Epithelial cell of prostate (primary cell): ENCODE measurements at regions not wholly inside any gene's neighbourhood (a gene's known extent, or its start where the extent isn't known, plus 50 kb on each side); places are given as distances from the start of the nearest gene placed in this dataset.

Experiments
- DNase-seq: peaks from one replicate; pipeline ENCODE4 v3.0.0-alpha.2; 2011; ENCODE audit warnings: low read depth, low spot score
- H3K27ac ChIP-seq: fragments of 450-650 bp; 2 replicates; pipeline ENCODE4 v1.5.1; 2017; ENCODE audit warnings: mild to moderate bottlenecking

DNA sequence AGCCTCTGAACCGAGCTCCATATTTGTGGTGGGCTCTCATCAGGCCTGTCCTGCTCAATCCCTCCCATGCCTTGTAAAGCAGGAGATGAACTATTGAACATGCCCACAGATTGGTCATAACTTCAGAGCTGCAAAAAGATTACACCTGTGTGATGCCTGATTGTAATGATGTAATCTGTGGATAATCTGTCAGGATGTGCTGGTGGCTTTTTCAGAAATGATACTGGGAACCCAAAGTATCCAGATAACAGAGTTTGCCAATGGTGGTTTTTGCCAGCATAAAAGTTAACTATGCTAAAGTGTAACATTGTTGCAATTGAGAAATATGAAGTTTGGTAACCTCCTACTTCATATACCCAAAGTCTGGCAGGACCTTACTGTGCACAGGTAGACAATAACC, 393.4 kb downstream of the RAPGEF2 start:
- no peak for DNase-seq
- no peak overlapping the region for H3K27ac ChIP-seq

DNA sequence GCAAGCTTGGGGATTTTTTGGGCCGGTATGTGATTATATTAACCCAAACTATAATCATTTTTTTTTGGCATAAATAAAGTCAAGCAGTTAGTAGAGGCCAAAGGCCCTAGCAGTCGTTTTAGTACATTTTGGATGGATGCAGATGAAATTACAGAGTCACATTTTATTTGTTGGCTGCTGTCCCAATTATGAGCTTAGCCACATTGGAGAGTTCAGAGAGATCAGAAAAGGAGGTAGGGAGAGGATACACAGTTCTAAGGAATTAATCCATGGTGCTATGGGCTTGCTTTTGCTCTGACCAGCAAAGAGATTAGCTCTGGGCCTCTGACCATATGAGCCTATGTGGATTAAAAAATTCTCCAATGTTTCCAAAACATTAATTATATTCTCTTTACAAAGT, 395.1 kb downstream of the RAPGEF2 start:
- DNase-seq = no peak
- no peak overlapping the region for H3K27ac ChIP-seq

DNA sequence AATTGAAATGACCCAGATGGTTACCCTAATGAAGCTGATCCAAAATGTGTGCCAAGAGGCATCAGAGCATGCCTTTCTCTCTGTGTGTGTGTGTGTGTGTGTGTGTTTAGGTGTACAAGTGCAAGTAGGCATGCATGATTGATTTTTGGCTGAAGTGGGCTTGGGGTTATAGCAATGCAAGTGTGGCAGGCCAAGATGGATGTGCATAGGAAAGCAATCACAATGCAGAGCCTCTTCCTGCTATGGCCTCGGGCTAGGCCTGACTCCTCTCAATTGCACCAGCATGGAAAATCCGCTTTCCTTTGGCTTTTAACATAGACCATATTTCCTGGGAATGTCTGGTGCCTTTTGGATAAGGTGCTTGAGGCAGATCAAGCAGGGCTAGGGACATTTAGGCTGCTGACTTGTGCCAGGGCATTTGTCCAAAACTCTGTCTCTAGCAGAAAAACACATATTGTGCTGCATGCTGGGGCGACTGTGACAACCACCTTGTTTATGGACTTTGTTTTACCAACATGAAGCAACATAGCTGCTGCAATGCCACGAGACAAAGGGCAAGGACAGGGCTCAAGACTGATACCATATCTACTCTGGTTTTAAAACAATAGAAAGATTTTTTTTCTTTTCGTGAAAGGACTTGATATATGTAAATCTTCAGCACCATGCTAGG, 395.7 kb downstream of the RAPGEF2 start:
- DNase-seq = no peak
- no peak overlapping the region for H3K27ac ChIP-seq

DNA sequence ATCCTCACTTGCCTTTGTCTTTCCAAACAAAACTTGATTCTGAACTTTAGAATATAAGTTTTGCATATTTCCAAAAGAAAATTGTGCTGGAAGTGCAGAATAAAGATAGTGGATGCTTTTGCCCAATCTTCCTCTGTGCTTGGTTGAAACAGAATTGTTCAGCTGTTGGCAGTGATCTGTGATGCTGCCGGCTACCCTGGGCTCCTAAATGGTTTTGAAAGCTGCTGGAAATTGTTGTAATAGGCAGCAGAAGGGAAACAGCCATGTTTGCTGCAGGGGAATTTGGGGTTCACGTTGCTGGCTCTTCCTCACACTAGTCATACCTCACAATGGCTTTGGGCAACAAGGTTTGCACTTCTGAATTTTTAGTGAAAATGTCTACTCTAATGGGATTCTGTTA, 398.0 kb downstream of the RAPGEF2 start:
- no peak for DNase-seq
- no peak overlapping the region for H3K27ac ChIP-seq

DNA sequence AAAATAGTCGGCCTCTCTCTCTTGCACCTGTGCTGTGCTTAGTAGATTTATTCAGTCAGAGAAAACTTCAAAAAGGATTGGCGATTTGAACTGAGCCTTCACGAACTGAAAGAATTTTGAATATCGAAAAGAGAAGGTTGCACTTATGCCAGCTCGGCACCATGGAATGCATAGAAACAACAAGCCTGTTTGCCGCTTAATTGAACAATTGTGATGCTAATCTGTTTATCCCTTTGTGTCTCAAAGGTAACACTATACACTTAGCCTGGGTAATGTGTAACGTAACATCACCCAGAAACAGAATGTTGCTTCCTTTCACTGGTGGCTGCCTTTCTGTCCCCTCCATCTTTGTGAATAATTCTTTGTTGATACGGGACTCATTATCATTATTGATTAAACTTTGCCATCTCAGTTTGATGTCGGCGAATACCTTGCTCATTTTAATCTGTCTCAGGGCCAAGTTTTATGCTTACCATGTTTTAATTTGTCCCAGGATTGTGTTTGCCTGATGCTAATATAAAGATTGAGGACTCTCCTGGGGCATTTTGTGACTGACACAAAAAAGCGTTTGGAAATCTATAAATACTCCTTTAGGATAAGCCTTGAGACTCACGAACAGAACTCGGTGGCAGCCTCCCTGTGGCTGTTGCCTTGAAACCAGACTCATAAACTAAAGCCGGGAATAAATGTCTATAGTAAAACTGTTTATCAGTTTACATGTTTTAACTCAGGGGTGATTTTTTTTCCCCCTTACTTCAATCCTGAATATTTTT, 400.5 kb downstream of the RAPGEF2 start:
- H3K27ac ChIP-seq = no peak overlapping the region
- DNase-seq = no peak

DNA sequence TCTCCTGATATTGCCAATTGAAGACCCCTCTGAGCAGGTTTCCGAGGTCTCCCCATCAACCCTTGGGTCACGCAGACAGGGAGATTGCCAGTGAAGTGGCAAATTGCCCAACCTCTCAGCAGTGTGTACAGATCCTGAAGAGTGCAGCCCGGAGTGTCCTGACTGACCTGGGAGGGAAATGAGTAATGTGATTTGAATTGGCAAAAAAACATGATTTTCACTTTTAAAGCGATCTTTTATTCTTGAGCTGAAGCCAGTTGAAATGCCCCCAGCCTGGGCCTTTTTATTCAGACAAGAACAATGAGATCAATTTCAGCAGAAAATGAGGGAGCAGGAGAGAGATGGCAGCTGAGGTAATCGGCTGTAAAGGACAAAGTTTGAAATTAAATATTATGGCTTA, 401.8 kb downstream of the RAPGEF2 start:
- DNase-seq = no peak
- no peak overlapping the region for H3K27ac ChIP-seq

DNA sequence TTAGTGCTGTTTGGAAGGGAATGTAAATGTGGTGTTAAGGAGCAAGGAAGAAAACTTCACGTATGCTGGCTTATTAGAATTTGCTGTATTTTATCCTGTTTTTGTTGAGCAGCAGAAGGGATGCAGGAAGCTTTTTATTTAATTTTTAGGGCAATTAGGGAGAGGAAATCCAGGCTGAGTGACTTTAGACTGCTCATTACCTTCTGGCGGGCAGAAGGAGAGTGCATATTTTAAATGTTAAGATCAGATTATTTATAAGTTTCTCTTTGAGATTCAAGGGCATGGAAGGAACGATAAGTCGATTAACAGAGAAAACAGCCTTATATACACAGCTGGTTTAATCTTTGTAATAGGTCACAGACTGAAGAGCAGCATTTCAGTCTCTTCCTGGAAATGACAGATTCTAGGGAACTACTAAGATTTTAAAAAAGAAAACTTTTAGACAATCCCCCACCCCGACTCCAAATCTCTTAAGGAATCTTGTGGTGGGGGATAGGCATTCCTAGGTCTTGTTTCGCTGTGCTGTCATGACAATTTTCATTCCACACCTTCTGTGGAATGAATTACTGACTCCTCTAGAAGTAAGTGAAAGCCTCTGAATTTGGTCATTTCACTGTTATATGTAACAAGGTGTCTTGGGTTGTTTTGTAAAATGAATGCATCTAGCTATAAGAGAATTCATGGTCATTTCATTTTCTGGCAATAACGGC, 402.5 kb downstream of the RAPGEF2 start:
- no peak overlapping the region for H3K27ac ChIP-seq
- DNase-seq = no peak

DNA sequence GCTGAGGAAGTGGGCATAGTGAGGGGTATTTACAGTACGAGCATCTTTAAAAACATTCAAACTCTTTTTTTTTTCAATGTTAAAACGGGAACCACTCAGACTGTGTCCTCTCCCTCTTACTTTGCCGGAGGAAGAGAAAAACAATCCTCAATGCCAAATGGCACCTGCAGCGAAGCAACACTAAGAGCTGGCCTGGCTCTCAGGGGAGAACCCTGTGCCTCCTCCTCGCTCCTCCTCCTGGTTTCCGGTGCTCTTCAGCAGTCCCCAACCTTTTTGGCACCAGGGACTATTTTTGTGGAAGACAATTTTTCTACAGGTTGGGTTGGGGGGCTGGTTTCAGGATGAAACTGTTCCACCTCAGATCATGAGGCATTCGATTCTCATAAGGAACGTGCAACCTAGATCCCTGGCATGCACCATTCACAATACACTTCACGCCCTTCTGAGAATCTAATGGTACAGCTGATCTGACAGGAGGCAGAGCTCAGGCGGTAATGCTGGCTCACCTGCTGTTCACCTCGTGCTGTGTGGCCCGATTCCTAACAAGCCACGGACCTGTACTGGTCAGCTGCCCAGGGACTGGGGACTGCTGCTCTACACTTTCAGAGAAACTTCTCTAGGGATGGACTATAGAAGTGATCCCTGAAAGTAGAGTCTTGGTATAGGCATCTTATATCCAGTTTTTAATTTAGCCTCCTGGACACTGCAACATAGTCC, 404.1 kb downstream of the RAPGEF2 start:
- no peak overlapping the region for H3K27ac ChIP-seq
- DNase-seq = no peak

DNA sequence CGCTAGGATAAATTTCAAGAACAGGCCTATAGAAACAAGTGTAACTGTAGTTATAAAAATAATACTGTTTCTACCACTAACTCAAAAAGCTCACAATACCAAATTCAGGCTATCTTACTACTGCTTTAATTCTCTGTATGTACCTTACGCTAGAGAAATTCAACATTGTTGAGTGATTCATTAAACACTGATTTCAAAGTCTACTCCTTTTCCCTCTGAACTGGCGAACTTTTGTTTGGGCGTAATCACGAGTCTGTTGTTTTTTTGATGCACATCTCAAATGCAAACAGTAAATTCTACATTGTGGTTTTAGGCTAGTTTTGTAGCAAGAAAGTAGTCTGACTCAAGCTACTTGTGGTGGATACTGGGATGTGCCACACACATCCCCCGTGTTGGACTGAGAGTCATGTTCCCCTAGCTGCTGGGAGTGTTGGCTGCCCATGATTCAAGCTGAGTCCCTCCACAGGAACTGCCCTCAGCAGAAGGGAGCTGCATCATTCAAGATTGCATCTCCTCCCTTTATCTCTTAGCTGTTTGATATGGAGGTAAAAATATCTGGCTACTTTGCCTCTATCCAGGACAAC, 406.1 kb downstream of the RAPGEF2 start:
- H3K27ac ChIP-seq = no peak overlapping the region
- no peak for DNase-seq

DNA sequence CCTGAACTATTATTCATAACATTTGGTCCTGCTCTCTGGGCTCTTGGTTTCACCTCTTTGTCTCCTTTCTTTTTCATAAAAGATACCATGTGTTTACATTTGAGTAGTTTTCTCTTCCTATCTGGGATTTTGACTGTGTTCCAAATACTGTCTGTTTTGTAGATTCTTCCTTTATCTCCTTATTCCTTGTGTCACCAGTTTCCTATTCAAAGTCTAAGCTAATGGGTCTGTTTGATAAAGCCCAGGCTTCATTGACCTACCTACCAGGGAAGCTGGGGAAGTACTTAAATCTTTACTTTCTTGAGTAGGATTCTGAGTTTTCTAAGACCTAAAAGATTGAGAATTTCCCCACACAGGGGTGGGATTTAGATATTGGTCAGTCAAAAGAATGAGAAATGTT, 409.5 kb downstream of the RAPGEF2 start:
- no peak for DNase-seq

DNA sequence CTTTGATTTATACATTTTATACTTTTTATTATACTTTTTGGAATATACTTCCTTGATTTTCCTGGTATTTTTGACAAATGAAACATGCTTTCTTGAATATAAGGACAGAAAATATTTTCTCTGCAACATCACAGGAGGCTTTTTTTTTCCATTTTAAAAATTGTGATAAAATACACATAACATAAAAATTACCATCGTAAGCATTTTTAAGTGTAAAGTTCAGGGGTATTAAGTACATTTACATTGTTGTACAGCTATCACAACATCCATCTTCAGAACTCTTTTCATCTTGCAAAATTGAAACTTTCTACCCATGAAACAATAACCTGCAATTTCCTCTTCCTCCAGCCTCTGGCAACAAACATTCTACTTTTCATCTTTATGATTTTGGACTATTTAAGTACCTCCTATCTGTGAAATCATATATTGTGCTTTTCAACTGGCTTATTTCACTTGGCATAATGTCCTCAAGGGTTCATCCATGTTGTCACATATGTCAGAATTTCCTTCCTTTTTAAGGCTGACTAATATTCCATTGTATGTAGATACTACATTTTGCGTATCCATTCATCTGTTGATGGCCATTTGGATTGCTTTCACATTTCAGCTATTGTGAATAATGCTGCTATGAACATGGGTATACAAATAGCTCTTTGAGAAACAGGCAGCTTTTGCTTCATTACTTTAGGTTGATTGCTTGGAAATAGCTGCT, 412.6 kb downstream of the RAPGEF2 start:
- H3K27ac ChIP-seq = no peak overlapping the region

More for the DNA sequence above, 409.5 kb downstream of the RAPGEF2 start:
- H3K27ac ChIP-seq = no peak overlapping the region

DNA sequence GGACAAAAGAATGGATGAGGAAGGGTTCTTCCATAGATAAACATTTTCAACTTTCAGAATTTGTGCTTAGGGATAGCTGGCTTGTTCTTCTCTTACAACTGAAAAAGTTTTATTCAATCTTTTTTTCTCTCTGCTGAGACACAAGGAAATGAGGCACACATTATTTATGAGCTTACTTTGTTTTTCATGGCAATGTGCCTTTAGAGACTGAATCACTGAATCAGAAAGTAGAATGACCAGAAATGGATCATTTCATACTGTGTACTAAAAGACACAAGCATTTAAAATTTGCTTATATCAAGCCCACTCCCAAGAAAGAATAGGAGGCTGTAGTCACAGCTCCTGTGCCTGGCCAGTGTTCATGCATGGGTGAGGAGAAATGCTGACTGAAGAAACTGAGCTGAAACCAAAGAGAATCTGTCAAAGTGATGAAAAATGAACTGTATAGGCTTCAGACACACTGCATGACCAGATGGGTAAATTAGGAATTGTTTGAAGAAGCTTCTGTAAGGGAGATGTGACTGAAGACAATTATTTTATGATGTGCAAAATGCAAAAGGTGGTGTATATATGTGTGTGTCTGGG, 413.8 kb downstream of the RAPGEF2 start:
- H3K27ac ChIP-seq = no peak overlapping the region
- no peak for DNase-seq

More for the DNA sequence above, 412.6 kb downstream of the RAPGEF2 start:
- no peak for DNase-seq

DNA sequence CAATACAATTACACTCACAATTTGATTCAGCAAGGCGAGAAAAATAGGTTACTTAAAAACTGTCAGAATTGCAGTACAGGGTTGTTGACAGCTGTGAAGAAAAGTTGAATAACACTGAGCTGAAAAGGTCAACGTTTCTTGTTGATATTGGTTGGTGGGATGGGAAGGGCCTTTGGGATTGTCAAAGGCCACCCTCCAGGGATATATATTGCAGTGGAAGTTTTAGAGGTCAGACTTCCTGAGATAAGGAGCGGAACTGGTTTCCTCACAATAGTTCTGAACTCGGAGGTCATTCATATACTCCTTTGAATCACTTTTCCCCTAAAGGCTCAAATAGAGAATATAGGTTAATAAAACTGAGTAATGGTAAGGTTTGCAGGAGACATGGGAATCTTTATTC, 417.2 kb downstream of the RAPGEF2 start:
- no peak overlapping the region for H3K27ac ChIP-seq
- no peak for DNase-seq

DNA sequence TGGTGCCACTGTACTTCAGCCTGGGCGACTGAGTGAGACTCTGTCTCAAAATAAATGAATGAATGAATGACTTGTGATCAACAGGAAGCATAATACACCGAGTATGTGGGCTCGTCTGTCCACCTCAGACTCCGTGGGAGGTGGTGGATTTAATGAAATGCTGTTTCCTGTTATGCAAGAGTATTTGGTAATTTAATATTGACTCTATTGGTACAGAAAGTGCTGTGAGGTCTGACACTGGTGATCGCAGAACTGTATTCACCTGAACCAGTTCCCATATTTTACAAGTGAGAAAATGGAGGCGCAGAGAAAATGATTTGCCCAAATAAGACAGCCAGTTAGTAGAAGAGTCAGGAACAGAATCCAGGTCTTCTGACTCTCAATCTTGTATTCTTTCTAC, 423.3 kb downstream of the RAPGEF2 start:
- no peak overlapping the region for H3K27ac ChIP-seq
- DNase-seq = no peak

DNA sequence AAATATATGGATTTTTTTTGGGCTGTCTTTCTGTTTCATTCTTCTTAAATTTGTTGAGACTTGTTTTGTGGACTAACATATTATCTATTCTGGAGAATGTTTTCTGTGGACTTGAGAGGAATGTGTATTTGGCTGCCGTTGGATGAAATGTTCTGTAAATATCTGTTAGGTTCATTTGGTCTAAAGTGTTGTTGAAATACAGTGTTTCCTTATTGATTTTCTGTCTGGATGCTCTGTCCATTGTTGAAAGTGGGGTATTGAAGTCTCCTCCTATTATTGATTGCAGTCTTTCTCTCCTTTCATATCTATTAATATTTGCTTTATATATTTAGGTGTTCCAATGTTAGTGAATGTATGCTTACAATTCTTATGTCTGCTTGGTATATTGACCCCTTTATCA, 431.8 kb downstream of the RAPGEF2 start:
- DNase-seq = no peak
- no peak overlapping the region for H3K27ac ChIP-seq

DNA sequence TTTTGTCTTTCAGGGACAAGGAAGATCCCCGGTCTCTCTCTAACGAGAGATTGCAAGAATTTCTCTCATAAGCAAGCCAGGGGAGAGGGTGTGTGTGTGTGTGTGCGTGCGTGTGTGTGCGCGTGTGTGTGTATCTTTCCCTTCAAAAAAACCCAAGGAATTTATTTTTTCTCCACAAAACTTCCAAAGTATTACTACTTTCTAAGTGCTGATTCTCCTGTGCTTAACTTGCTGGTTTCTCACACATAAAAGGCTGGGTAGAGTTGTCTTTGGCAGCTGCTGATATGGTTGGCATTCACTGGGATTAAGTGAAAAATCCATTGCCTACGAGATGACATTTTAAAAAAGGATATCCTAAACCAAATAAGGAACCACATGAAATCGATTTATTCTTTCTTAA, 435.7 kb downstream of the RAPGEF2 start:
- H3K27ac ChIP-seq = no peak overlapping the region
- no peak for DNase-seq

DNA sequence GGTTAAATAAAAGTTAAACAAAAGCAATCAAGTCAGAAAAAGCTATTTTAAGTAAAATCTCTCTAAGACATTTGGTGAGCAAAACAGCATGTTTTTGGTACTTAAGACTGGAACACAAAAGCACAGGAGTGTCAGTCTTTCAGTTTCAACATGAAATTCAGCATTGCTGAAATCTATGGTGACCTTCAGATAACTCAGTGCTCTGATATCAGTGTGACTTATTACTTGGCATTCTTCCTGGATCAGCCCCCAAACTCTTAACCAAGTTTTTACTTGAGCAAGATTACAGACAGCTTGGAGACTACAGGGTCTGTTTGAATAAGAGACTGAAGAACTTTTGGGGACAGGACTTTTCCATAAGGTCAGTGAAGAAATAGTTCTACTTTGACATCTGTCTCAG, 437.2 kb downstream of the RAPGEF2 start:
- H3K27ac ChIP-seq = no peak overlapping the region
- no peak for DNase-seq

DNA sequence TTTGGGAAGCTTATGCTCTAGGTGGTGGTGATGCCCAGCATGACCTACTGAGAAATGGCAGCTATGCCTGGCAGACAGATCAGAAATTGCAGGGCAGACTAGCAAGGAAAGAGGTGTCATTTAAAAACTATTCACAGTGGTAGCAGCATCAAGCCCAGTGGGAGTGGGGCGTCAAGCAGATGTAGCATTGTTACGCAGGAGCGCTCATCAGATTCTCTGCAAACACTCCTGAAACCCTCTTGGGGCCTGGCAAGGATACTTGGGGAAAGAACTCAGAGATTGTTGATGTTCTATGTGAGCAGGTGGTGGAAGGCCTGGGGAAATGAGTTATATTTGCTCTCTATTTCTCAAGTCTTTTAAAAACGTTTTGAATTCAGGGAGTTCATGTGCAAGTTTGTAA, 437.6 kb downstream of the RAPGEF2 start:
- no peak overlapping the region for H3K27ac ChIP-seq
- no peak for DNase-seq

DNA sequence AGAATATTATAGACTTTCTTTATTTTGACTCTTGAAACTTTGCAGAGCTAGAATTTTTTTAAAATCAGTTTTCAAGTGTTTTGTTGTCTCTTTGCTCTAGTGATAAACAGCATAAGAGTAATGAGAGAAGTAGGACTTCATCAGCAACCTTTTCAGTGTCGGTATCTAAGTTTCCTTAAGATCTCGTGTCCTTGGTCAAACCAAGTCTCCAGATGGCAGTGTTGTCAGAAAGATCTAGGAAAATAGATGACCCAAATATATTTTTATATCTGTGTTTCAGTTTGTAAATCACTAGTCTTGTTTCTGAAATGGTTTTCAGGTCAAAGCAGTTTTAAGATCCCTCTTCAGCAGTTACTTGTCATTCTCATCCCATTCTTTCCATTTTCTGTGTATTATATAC, 438.3 kb downstream of the RAPGEF2 start:
- H3K27ac ChIP-seq = no peak overlapping the region
- DNase-seq = no peak
